ENCODE measurements at regions not wholly inside any gene's neighbourhood (a gene's known extent, or its start where the extent isn't known, plus 50 kb on each side); places are given as distances from the start of the nearest gene placed in this dataset.

- TF ChIP-seq CTCF (IDR thresholded peaks at IDR 0.05) (no peak), POLR2A (IDR thresholded peaks at IDR 0.05) (no peak), POLR2AphosphoS5 (IDR thresholded peaks at IDR 0.05) (peak; percentile 37 to 72 (median 40)), EP300 (IDR thresholded peaks at IDR 0.05) (peak in 2 of 4 donors; percentile 66 to 81)
Measured at GRCh38 chr16:86285938-86286921, 224.1 kb upstream of the FOXF1 start.

All from sigmoid colon (tissue), 4 donors.